ENCODE measurements at regions not wholly inside any gene's neighbourhood (a gene's known extent, or its start where the extent isn't known, plus 50 kb on each side); places are given as distances from the start of the nearest gene placed in this dataset.

GRCh38 chr1:47709019-47709871 is 271.4 kb downstream of the FOXD2 start:
- H3K27me3 ChIP-seq (replicated peaks) = no peaks in the 10 kb centered on the region
- H3K27ac ChIP-seq = no peak overlapping the region
- H3K36me3 ChIP-seq = no peaks in the 10 kb centered on the region

GRCh38 chr1:47709872-47710231 is 272.0 kb downstream of the FOXD2 start:
- Histone ChIP-seq H3K4me3 (no peak overlapping the region), H3K27me3 (replicated peaks) (no peaks in the 10 kb centered on the region), H3K9me3 (replicated peaks) (no peaks in the 10 kb centered on the region), H3K36me3 (no peaks in the 10 kb centered on the region), H3K27ac (no peak overlapping the region), H3K4me1 (replicated peaks) (no peaks in the 10 kb centered on the region; the same call in 1 of the 2 replicates)
- no peak for DNase-seq (ENCODE audit: low read depth in 1 of 2, low spot score in 2 of 2)

More at GRCh38 chr1:47709019-47709871, 271.4 kb downstream of the FOXD2 start:
- Histone ChIP-seq H3K4me3 (no peak overlapping the region), H3K9me3 (replicated peaks) (no peaks in the 10 kb centered on the region), H3K4me1 (replicated peaks) (peaks cover 3% of the 10 kb centered on the region)
- DNase-seq (ENCODE audit: low read depth in 1 of 2, low spot score in 2 of 2) = no peak

- Histone ChIP-seq H3K27me3 (replicated peaks) (no peaks in the 10 kb centered on the region), H3K36me3 (no peaks in the 10 kb centered on the region), H3K4me1 (replicated peaks) (no peaks in the 10 kb centered on the region; the same call in 1 of the 2 replicates), H3K4me3 (no peak overlapping the region), H3K9me3 (replicated peaks) (no peaks in the 10 kb centered on the region), H3K27ac (no peak overlapping the region)
- DNase-seq (ENCODE audit: low read depth in 1 of 2, low spot score in 2 of 2) = peak; percentile 70 to 73
Observed at GRCh38 chr1:47710329-47711071, 272.7 kb downstream of the FOXD2 start.
